ENCODE measurements at regions not wholly inside any gene's neighbourhood (a gene's known extent, or its start where the extent isn't known, plus 50 kb on each side); places are given as distances from the start of the nearest gene placed in this dataset.
"Not testable (repeated sequence)": the region's sequence is repeated elsewhere in the genome, so short reads cannot be mapped to it uniquely, and the experiment has no call there.

GRCh38 chr4:74545448-74545847, 100.5 kb downstream of the AREG start:
- DNase-seq: no peak

- no peak for DNase-seq
Observed at GRCh38 chr4:74546057-74546456, 101.1 kb downstream of the AREG start.

GRCh38 chr4:74547042-74547441, 102.1 kb downstream of the AREG start:
- no peak for DNase-seq

GRCh38 chr4:74548561-74548960, 103.6 kb downstream of the AREG start:
- no peak for DNase-seq

- no peak for DNase-seq
Observed at GRCh38 chr4:74549936-74550335, 105.0 kb downstream of the AREG start.

- no peak for DNase-seq
Observed at GRCh38 chr4:74555231-74555630, 110.3 kb downstream of the AREG start.

GRCh38 chr4:74555843-74556242, 110.9 kb downstream of the AREG start:
- no peak for DNase-seq

GRCh38 chr4:74559853-74560252, 114.9 kb downstream of the AREG start:
- DNase-seq: no peak

GRCh38 chr4:74567981-74568380, 123.0 kb downstream of the AREG start:
- DNase-seq: no peak

- no peak for DNase-seq
Observed at GRCh38 chr4:74570095-74570494, 125.2 kb downstream of the AREG start.

GRCh38 chr4:74578329-74578728, 133.4 kb downstream of the AREG start:
- DNase-seq: no peak

- DNase-seq: not testable (repeated sequence)
Observed at GRCh38 chr4:74578865-74579264, 133.9 kb downstream of the AREG start.

GRCh38 chr4:74583089-74583700, 138.3 kb downstream of the AREG start:
- DNase-seq: no peak

- DNase-seq: no peak
Observed at GRCh38 chr4:74583757-74584156, 138.8 kb downstream of the AREG start.

GRCh38 chr4:74588350-74588749, 143.4 kb downstream of the AREG start:
- no peak for DNase-seq

GRCh38 chr4:74590476-74590875, 145.5 kb downstream of the AREG start:
- no peak for DNase-seq

- no peak for DNase-seq
Observed at GRCh38 chr4:74598611-74599325, 153.8 kb downstream of the AREG start.

- DNase-seq: no peak
Observed at GRCh38 chr4:74603186-74603585, 158.2 kb downstream of the AREG start.

GRCh38 chr4:74608151-74608949, 163.4 kb downstream of the AREG start:
- DNase-seq: no peak

GRCh38 chr4:74610491-74610890, 165.6 kb downstream of the AREG start:
- DNase-seq: no peak

GRCh38 chr4:74612837-74613236, 167.9 kb downstream of the AREG start:
- DNase-seq: no peak

- no peak for DNase-seq
Observed at GRCh38 chr4:74613266-74613665, 168.3 kb downstream of the AREG start.

GRCh38 chr4:74615411-74615810, 170.5 kb downstream of the AREG start:
- DNase-seq: no peak

- no peak for DNase-seq
Observed at GRCh38 chr4:74618166-74618565, 173.2 kb downstream of the AREG start.
